SU-DHL-6 (cell line): ENCODE measurements at regions not wholly inside any gene's neighbourhood (a gene's known extent, or its start where the extent isn't known, plus 50 kb on each side); places are given as distances from the start of the nearest gene placed in this dataset.

Source experiments
- EZH2phosphoT487 ChIP-seq: fragments of 200-600 bp; sonication (generic), shearing (Covaris generic); conservative IDR thresholded peaks from 2 replicates; pipeline ENCODE4 v1.6.1; 2018; ENCODE audit warnings: mild to moderate bottlenecking, antibody characterized with exemption, low read length, moderate library complexity, mixed read lengths
- TF ChIP-seq, protein P1 (sequence below): fragments of 200-600 bp; sonication (generic); IDR thresholded peaks from one replicate; pipeline ENCODE4 v1.5.1; 2017; ENCODE audit warnings: antibody characterized with exemption, mild to moderate bottlenecking, low read length, moderate library complexity; ENCODE audit not compliant: insufficient read depth, poor library complexity, severe bottlenecking

GRCh38 chr11:95588821-95589220 lies 200.8 kb downstream of the FAM76B start:
- TF ChIP-seq, protein P1, sequence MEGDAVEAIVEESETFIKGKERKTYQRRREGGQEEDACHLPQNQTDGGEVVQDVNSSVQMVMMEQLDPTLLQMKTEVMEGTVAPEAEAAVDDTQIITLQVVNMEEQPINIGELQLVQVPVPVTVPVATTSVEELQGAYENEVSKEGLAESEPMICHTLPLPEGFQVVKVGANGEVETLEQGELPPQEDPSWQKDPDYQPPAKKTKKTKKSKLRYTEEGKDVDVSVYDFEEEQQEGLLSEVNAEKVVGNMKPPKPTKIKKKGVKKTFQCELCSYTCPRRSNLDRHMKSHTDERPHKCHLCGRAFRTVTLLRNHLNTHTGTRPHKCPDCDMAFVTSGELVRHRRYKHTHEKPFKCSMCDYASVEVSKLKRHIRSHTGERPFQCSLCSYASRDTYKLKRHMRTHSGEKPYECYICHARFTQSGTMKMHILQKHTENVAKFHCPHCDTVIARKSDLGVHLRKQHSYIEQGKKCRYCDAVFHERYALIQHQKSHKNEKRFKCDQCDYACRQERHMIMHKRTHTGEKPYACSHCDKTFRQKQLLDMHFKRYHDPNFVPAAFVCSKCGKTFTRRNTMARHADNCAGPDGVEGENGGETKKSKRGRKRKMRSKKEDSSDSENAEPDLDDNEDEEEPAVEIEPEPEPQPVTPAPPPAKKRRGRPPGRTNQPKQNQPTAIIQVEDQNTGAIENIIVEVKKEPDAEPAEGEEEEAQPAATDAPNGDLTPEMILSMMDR, result no peak
- no peak for TF ChIP-seq EZH2phosphoT487
